ENCODE measurements at regions not wholly inside any gene's neighbourhood (a gene's known extent, or its start where the extent isn't known, plus 50 kb on each side); places are given as distances from the start of the nearest gene placed in this dataset.

- TF ChIP-seq, protein P1, sequence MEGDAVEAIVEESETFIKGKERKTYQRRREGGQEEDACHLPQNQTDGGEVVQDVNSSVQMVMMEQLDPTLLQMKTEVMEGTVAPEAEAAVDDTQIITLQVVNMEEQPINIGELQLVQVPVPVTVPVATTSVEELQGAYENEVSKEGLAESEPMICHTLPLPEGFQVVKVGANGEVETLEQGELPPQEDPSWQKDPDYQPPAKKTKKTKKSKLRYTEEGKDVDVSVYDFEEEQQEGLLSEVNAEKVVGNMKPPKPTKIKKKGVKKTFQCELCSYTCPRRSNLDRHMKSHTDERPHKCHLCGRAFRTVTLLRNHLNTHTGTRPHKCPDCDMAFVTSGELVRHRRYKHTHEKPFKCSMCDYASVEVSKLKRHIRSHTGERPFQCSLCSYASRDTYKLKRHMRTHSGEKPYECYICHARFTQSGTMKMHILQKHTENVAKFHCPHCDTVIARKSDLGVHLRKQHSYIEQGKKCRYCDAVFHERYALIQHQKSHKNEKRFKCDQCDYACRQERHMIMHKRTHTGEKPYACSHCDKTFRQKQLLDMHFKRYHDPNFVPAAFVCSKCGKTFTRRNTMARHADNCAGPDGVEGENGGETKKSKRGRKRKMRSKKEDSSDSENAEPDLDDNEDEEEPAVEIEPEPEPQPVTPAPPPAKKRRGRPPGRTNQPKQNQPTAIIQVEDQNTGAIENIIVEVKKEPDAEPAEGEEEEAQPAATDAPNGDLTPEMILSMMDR (IDR thresholded peaks at IDR 0.05) = no peak
- no peak for TF ChIP-seq POLR2A (IDR thresholded peaks at IDR 0.05)
Observed at GRCh38 chr15:98398056-98398455, 250.3 kb upstream of the IGF1R start.
